ENCODE measurements at regions not wholly inside any gene's neighbourhood (a gene's known extent, or its start where the extent isn't known, plus 50 kb on each side); places are given as distances from the start of the nearest gene placed in this dataset.

DNA sequence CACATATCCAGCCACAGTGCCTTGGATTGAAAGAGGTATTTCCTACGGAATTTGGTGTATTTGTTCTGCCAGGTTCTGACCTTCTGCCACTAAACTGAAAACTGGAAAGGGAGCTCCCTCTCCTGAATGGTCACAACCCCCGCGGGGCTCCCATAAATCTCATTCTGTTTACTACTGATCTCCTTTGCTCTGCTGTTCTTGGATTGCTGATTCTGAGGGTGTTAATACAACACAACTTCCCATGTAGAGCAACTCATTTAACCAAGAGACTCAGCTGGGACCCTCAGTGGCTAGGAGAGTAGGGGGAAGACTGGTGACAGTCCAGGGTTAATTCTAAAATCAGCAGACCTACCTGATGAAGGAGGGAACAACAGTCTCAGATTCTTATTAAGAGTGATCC, 662.9 kb downstream of the INHBA start:
- TF ChIP-seq, protein P1, sequence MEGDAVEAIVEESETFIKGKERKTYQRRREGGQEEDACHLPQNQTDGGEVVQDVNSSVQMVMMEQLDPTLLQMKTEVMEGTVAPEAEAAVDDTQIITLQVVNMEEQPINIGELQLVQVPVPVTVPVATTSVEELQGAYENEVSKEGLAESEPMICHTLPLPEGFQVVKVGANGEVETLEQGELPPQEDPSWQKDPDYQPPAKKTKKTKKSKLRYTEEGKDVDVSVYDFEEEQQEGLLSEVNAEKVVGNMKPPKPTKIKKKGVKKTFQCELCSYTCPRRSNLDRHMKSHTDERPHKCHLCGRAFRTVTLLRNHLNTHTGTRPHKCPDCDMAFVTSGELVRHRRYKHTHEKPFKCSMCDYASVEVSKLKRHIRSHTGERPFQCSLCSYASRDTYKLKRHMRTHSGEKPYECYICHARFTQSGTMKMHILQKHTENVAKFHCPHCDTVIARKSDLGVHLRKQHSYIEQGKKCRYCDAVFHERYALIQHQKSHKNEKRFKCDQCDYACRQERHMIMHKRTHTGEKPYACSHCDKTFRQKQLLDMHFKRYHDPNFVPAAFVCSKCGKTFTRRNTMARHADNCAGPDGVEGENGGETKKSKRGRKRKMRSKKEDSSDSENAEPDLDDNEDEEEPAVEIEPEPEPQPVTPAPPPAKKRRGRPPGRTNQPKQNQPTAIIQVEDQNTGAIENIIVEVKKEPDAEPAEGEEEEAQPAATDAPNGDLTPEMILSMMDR (IDR thresholded peaks at IDR 0.05; ENCODE audit: low read depth, low read length, missing input control): no peak
- no peak for TF ChIP-seq YY1 (IDR thresholded peaks at IDR 0.05)
- TF ChIP-seq, protein P2, sequence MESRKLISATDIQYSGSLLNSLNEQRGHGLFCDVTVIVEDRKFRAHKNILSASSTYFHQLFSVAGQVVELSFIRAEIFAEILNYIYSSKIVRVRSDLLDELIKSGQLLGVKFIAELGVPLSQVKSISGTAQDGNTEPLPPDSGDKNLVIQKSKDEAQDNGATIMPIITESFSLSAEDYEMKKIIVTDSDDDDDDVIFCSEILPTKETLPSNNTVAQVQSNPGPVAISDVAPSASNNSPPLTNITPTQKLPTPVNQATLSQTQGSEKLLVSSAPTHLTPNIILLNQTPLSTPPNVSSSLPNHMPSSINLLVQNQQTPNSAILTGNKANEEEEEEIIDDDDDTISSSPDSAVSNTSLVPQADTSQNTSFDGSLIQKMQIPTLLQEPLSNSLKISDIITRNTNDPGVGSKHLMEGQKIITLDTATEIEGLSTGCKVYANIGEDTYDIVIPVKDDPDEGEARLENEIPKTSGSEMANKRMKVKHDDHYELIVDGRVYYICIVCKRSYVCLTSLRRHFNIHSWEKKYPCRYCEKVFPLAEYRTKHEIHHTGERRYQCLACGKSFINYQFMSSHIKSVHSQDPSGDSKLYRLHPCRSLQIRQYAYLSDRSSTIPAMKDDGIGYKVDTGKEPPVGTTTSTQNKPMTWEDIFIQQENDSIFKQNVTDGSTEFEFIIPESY (IDR thresholded peaks at IDR 0.05): no peak
- TF ChIP-seq, protein P3, sequence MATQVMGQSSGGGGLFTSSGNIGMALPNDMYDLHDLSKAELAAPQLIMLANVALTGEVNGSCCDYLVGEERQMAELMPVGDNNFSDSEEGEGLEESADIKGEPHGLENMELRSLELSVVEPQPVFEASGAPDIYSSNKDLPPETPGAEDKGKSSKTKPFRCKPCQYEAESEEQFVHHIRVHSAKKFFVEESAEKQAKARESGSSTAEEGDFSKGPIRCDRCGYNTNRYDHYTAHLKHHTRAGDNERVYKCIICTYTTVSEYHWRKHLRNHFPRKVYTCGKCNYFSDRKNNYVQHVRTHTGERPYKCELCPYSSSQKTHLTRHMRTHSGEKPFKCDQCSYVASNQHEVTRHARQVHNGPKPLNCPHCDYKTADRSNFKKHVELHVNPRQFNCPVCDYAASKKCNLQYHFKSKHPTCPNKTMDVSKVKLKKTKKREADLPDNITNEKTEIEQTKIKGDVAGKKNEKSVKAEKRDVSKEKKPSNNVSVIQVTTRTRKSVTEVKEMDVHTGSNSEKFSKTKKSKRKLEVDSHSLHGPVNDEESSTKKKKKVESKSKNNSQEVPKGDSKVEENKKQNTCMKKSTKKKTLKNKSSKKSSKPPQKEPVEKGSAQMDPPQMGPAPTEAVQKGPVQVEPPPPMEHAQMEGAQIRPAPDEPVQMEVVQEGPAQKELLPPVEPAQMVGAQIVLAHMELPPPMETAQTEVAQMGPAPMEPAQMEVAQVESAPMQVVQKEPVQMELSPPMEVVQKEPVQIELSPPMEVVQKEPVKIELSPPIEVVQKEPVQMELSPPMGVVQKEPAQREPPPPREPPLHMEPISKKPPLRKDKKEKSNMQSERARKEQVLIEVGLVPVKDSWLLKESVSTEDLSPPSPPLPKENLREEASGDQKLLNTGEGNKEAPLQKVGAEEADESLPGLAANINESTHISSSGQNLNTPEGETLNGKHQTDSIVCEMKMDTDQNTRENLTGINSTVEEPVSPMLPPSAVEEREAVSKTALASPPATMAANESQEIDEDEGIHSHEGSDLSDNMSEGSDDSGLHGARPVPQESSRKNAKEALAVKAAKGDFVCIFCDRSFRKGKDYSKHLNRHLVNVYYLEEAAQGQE (IDR thresholded peaks at IDR 0.05): no peak

Data from liver (tissue), 2 donors.